ENCODE measurements at regions not wholly inside any gene's neighbourhood (a gene's known extent, or its start where the extent isn't known, plus 50 kb on each side); places are given as distances from the start of the nearest gene placed in this dataset.

- ATAC-seq (ENCODE audit: insufficient read depth, low read depth) (no peak), DNase-seq (no peak)
- H3K9me3 ChIP-seq (ENCODE audit: insufficient read depth, low read length, severe bottlenecking): no peaks in the 10 kb centered on the region
- H3K27me3 ChIP-seq (ENCODE audit: insufficient read depth, low read length, poor library complexity): peaks cover 14% of the 10 kb centered on the region
- H2AFZ ChIP-seq (ENCODE audit: low read depth, low read length): no peak overlapping the region
- H3K79me2 ChIP-seq (ENCODE audit: insufficient read depth, low read length): no peaks in the 10 kb centered on the region
- H3K4me1 ChIP-seq (ENCODE audit: insufficient read depth, low read length): peaks cover 13% of the 10 kb centered on the region
- no peak overlapping the region for H3K9ac ChIP-seq (ENCODE audit: low read depth, low read length)
- H3K4me3 ChIP-seq (ENCODE audit: low read depth in 1 of 2, low read length in 2 of 2): no peak overlapping the region
- TF ChIP-seq EZH2 (IDR thresholded peaks at IDR 0.05; ENCODE audit: borderline replicate concordance, low read depth, low read length, severe bottlenecking) (no peak), CTCF (IDR thresholded peaks at IDR 0.05; ENCODE audit: borderline replicate concordance, extremely low read depth, low read length, poor library complexity, severe bottlenecking) (no peak)
- H3K27ac ChIP-seq (ENCODE audit: low read length): no peak overlapping the region
- no peak overlapping the region for H3K4me2 ChIP-seq (ENCODE audit: insufficient read depth, low read length)
- H3K36me3 ChIP-seq (ENCODE audit: insufficient read depth, low read length): no peaks in the 10 kb centered on the region
- peaks cover 17% of the 10 kb centered on the region for H4K20me1 ChIP-seq (ENCODE audit: insufficient read depth, low read length)
Observed at GRCh38 chr15:69725275-69725674, 272.7 kb downstream of the RPLP1 start.

- no peak overlapping the region for H3K4me2 ChIP-seq (ENCODE audit: insufficient read depth, low read length)
- H4K20me1 ChIP-seq (ENCODE audit: insufficient read depth, low read length): peaks cover 17% of the 10 kb centered on the region
- peaks cover 11% of the 10 kb centered on the region for H3K27me3 ChIP-seq (ENCODE audit: insufficient read depth, low read length, poor library complexity)
- no peaks in the 10 kb centered on the region for H3K36me3 ChIP-seq (ENCODE audit: insufficient read depth, low read length)
- no peaks in the 10 kb centered on the region for H3K9me3 ChIP-seq (ENCODE audit: insufficient read depth, low read length, severe bottlenecking)
- ATAC-seq (ENCODE audit: insufficient read depth, low read depth) (no peak), DNase-seq (no peak)
- no peak for TF ChIP-seq EZH2 (IDR thresholded peaks at IDR 0.05; ENCODE audit: borderline replicate concordance, low read depth, low read length, severe bottlenecking)
- TF ChIP-seq CTCF (IDR thresholded peaks at IDR 0.05; ENCODE audit: borderline replicate concordance, extremely low read depth, low read length, poor library complexity, severe bottlenecking): no peak
- H3K79me2 ChIP-seq (ENCODE audit: insufficient read depth, low read length): no peaks in the 10 kb centered on the region
- H3K27ac ChIP-seq (ENCODE audit: low read length): no peak overlapping the region
- no peak overlapping the region for H2AFZ ChIP-seq (ENCODE audit: low read depth, low read length)
- H3K4me1 ChIP-seq (ENCODE audit: insufficient read depth, low read length): peaks cover 13% of the 10 kb centered on the region
- H3K9ac ChIP-seq (ENCODE audit: low read depth, low read length): no peak overlapping the region
- no peak overlapping the region for H3K4me3 ChIP-seq (ENCODE audit: low read depth in 1 of 2, low read length in 2 of 2)
Observed at GRCh38 chr15:69725957-69726356, 273.3 kb downstream of the RPLP1 start.

- no peaks in the 10 kb centered on the region for H3K36me3 ChIP-seq (ENCODE audit: insufficient read depth, low read length)
- H3K27ac ChIP-seq (ENCODE audit: low read length): no peak overlapping the region
- H3K79me2 ChIP-seq (ENCODE audit: insufficient read depth, low read length): no peaks in the 10 kb centered on the region
- H3K4me2 ChIP-seq (ENCODE audit: insufficient read depth, low read length): no peak overlapping the region
- no peak overlapping the region for H2AFZ ChIP-seq (ENCODE audit: low read depth, low read length)
- peaks cover under 1% of the 10 kb centered on the region; the same call in 1 of the 2 replicates for H3K4me1 ChIP-seq (ENCODE audit: insufficient read depth, low read length)
- H3K27me3 ChIP-seq (ENCODE audit: insufficient read depth, low read length, poor library complexity): peaks cover 10% of the 10 kb centered on the region
- no peak for ATAC-seq (ENCODE audit: insufficient read depth, low read depth)
- H3K4me3 ChIP-seq (ENCODE audit: low read depth in 1 of 2, low read length in 2 of 2): no peak overlapping the region
- peaks cover 17% of the 10 kb centered on the region for H4K20me1 ChIP-seq (ENCODE audit: insufficient read depth, low read length)
- no peak for DNase-seq
- H3K9me3 ChIP-seq (ENCODE audit: insufficient read depth, low read length, severe bottlenecking): no peaks in the 10 kb centered on the region
- TF ChIP-seq EZH2 (IDR thresholded peaks at IDR 0.05; ENCODE audit: borderline replicate concordance, low read depth, low read length, severe bottlenecking): no peak
- TF ChIP-seq CTCF (IDR thresholded peaks at IDR 0.05; ENCODE audit: borderline replicate concordance, extremely low read depth, low read length, poor library complexity, severe bottlenecking): no peak
- no peak overlapping the region for H3K9ac ChIP-seq (ENCODE audit: low read depth, low read length)
Observed at GRCh38 chr15:69727121-69727924, 274.7 kb downstream of the RPLP1 start.
